HG03097 (cell line): ENCODE measurements at regions not wholly inside any gene's neighbourhood (a gene's known extent, or its start where the extent isn't known, plus 50 kb on each side); places are given as distances from the start of the nearest gene placed in this dataset.
"Not testable (repeated sequence)": the region's sequence is repeated elsewhere in the genome, so short reads cannot be mapped to it uniquely, and the experiment has no call there.

Source experiments
- ATAC-seq: cut with Tn5 transposase; IDR thresholded peaks from one replicate; pipeline ENCODE4 v1.9.1; 2021; ENCODE audit not compliant: unreplicated experiment, low FRiP score

- no peak for ATAC-seq
Observed at GRCh38 chr12:19808371-19808770, 369.1 kb downstream of the AEBP2 start.

- ATAC-seq = no peak
Observed at GRCh38 chr12:19810213-19810612, 370.9 kb downstream of the AEBP2 start.

GRCh38 chr12:19811922-19812321 is 372.6 kb downstream of the AEBP2 start:
- no peak for ATAC-seq

- no peak for ATAC-seq
Observed at GRCh38 chr12:19819231-19819630, 379.9 kb downstream of the AEBP2 start.

- ATAC-seq = no peak
Observed at GRCh38 chr12:19822476-19822875, 383.2 kb downstream of the AEBP2 start.

GRCh38 chr12:19823326-19823725 is 384.0 kb downstream of the AEBP2 start:
- not testable (repeated sequence) for ATAC-seq

DNA sequence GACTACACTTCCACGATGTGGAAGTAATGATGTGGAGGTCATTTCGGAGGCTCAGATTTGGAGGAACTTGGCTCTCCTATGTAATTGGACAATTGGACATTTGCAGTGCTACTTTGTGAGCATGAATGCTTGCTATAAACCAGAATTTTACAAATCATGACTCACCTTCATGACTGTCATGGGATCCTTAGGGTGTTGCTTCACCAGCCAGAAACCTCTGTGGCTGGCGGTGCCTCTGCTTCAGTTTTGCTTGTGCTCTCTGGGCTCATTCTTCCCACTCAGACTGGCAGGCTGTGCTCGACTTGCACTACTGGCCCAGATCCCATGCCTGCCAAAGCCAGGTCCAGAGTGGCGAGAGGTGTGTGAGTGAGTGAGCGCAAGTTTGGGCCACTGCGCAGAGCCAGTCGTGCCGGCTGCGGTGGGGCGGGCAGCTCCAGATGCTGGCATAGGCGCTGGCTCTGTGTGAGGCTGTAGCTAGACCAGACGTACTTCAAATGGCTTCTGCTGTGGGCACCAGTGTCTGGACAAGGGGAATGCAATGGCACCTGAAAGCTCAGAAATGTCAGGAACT is 387.8 kb downstream of the AEBP2 start:
- ATAC-seq = no peak

DNA sequence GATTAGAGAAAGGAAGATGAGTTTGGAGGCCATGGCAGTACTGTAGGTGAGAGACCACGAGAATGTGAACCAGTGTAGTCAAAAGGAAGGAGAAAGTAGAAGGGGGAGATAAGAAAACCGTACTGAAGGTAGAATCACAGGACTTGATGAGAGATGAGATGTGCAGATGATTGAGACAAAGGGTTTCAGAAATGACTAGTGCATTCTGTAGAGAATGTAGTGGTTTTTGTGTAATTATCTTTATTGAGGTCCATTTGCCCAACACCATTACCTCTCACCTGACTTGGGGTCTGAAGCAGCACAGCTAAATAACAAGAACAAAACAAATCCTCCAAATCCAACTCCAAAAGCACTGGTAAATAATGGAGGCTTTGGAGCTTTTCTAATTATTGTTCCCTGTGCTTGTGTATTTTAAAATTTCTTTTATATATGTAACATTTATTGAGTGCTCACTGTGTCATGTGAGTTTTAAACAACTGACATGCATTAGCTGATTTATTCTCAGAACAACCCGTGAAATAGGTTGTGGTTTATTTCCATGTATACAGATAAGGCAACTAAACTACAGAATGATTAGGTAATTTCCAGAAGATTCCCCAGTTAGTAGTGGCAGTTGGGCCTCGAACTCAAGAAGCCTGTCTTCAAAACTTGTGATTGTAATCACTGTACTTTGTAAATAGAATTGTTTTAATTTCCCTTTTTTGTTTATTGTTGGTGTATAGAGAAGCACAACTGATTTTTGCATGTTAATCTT is 390.0 kb downstream of the AEBP2 start:
- ATAC-seq = no peak

GRCh38 chr12:19830446-19830845 is 391.2 kb downstream of the AEBP2 start:
- no peak for ATAC-seq

- ATAC-seq = no peak
Observed at GRCh38 chr12:19833775-19834501, 394.6 kb downstream of the AEBP2 start.

DNA sequence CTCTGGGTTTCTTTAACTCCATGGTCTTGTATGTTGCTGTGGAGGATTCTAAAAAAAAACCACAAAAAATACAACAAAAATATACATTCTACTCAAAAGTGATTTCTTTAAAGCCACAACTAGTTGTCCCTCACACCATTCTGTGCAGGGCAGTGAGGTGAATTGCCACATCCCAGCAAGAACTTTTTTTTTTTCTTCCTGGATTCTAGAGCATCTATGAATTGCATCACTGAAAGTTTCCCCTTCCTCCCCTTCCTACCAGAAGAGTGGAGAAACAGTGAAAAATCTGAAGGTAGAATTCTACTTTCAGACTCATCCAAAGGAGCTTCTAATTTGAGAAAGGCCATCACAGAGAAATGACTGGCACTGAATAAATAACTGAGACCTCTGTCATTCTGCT is 395.3 kb downstream of the AEBP2 start:
- ATAC-seq = no peak

- no peak for ATAC-seq
Observed at GRCh38 chr12:19836056-19836455, 396.8 kb downstream of the AEBP2 start.

GRCh38 chr12:19836456-19836855 is 397.2 kb downstream of the AEBP2 start:
- no peak for ATAC-seq

DNA sequence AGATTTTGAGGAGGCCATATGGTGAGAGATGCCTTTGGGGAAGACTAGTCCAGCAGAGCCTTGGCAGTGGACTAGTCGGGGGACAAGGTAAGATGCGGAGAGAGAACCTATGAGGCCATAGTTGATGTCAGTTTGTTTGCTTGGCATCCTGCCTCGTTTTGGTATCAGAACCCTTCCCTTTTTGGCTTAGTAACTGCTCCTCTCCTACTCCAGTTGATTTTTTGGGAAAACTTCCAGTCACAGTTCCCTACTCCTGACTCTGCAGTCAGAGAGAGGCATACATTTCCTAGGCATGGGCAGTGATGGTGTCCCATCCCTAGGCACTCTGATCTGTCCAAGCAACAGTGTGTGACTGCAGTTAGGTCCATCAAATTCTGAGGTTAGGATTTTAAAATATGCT is 398.3 kb downstream of the AEBP2 start:
- no peak for ATAC-seq

DNA sequence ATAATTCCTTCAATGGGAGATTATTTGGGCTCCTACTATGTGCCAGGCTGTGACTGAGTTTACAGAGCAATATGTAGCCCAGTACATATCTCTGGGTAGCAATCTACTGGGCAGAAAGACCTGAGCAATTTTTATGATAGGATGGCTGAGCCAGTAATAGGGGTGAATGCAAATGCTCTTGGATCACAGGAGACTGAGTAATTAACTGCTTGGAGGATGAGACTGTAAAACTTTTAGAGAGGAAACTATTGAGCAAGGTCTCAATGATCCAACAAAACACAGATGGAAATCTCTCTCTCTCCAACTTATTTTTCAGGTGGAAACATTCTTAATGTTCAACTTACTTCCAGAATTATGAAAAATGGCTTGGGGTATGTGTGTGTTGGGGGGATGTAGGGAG is 402.2 kb downstream of the AEBP2 start:
- ATAC-seq = no peak

- no peak for ATAC-seq
Observed at GRCh38 chr12:19842116-19842515, 402.8 kb downstream of the AEBP2 start.

DNA sequence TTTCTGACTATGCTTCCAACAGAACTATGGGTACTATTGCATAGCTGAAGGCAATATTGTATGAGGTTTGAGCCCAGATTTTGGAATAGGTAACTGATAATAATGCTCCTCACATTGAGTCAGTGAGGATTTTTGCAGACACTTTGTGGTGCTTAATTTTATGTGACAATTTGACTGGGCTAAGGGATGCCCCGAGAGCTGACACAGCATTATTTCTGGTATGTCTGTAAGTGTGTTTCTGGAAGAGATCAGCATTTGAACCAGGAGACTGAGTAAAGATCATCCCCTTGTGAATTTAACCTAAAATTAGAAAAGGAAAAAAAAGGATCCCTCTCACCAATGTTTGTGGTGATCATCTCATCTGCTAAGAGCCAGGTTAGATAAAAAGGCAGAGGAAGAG is 404.9 kb downstream of the AEBP2 start:
- no peak for ATAC-seq

DNA sequence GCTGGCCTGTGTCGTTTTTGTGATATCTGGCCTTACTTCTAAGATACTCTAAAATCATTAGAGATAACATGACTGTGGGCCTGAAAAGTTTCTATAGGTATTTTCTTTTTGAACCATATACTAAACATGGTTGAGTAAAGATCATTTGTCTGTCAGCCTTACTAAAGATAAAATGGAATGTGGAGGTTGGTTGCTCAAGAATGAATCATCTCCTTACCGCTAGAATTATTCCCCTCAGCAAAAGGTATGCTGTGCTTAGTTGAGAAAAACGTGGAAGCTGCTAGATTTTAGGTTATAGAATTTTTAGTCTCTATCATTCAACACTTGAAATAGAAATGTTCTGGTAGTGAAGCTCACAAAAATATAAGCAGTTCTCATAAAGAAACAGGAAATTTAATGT is 407.3 kb downstream of the AEBP2 start:
- ATAC-seq = no peak

GRCh38 chr12:19847294-19848059 is 408.2 kb downstream of the AEBP2 start:
- ATAC-seq = no peak

DNA sequence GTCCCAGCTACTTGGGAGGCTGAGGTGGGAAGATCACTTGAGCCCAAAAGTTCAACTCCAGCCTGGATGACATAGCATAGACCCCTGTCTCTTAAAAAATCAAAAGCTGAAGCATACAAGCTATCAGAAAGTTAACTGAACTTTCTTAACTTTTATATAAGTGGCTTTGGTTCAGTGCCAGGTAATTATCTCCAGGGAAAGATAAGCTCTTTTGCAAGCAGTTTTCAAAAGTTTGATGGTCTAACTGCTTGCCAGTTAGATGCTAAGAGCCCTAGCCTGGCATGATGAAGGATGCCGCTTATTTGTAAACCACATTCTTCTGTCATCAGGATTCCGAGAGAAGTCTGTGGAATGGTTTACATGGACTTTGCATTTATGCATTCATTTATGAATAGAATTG is 409.1 kb downstream of the AEBP2 start:
- ATAC-seq = no peak

DNA sequence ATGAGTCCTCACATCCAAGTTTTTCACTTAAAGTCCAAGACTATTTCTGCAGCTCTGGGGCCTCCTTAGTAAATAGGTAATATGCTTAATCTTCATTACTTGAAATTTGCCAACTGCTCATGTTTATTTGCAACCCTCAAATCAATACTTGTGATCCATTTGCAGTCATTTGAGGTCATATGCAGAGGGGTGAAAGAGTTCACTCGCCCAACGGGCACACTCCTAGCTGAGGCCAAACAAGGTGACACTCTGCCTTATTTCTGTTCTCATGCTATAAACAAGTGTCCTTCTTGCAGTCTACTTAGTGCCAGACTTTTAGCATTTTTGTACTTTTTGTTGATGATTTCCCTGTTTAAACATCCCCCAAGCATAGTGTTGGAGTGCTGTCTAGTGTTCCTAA is 409.9 kb downstream of the AEBP2 start:
- ATAC-seq = no peak
